NCI-H460 (cell line): ENCODE measurements at regions not wholly inside any gene's neighbourhood (a gene's known extent, or its start where the extent isn't known, plus 50 kb on each side); places are given as distances from the start of the nearest gene placed in this dataset.
"Not testable (repeated sequence)": the region's sequence is repeated elsewhere in the genome, so short reads cannot be mapped to it uniquely, and the experiment has no call there.

Source experiments
- DNase-seq: peaks from one replicate; pipeline ENCODE4 v3.0.0-alpha.2; 2016; ENCODE audit warnings: low read depth; ENCODE audit errors: extremely low read depth

DNA sequence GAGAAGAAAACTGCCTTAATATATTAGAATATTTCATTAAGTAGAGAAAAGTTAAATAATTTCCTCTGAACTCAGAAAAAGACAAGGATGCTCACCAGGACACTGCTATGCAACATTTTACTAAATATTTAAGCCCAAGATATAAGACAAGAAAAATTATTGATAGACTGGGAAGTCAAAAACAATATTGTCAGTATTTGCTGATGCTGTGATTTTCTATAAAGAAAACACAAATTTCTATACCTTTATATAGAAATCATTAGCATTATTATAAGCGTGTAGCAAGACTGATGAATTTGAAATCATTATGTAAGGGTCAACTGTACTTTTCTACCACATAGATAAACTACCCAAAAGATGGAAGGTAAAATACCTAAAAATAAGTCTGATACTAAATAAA lies 451.0 kb downstream of the RNF144A start:
- no peak for DNase-seq

GRCh38 chr2:7373156-7373555 lies 455.9 kb downstream of the RNF144A start:
- no peak for DNase-seq

GRCh38 chr2:7375901-7376300 lies 458.7 kb downstream of the RNF144A start:
- no peak for DNase-seq

DNA sequence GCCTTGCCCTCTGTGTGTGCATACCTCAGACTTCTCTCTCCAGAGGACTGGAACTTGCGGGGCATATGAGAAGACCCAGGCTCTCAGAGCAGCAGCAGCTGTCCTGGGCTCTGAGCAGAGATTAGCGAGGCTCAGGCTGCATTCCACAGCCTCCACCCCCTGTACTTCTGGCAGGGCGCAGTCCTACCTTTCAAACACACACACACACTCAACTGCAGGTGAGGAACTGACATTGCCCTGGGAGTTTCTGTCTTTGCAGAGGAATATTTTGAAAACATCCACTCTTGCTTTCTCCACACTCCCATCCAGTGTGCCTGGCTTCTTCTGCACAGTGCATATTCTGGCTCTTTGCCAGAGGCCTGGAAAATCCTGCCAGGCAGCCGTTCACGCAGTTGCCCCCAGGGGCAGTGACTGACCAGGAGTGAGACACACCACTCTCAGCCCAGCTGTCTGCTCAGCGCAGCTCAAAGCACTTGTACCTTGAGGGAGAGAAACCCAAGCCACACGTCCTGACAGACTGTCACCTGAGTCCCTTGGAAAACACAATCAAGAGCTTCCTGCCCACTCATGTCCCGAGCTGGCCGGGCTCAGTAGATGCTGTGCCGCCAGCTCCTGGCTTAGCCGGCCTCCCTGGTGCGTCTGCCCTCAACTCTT lies 460.8 kb downstream of the RNF144A start:
- no peak for DNase-seq

GRCh38 chr2:7378591-7378990 lies 461.4 kb downstream of the RNF144A start:
- no peak for DNase-seq

DNA sequence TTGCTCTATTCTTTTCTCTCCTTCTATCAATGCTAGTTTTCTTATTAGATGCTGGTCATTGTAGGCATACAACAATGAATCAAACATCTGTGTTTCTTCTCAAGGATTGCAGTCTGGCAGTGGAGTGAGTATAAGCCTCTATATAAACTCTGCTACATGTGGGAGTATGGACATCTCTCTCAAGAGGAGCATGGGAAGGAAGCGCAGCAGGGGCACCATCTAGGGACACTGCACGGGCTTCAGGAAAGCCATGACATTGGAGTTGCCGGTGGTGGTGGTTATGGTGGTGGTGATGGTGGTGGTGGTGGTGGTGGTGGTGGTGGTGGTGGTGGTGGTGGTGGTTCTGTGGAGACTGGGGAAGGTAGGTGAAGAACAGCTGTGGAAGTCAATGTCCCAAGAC lies 462.6 kb downstream of the RNF144A start:
- no peak for DNase-seq

DNA sequence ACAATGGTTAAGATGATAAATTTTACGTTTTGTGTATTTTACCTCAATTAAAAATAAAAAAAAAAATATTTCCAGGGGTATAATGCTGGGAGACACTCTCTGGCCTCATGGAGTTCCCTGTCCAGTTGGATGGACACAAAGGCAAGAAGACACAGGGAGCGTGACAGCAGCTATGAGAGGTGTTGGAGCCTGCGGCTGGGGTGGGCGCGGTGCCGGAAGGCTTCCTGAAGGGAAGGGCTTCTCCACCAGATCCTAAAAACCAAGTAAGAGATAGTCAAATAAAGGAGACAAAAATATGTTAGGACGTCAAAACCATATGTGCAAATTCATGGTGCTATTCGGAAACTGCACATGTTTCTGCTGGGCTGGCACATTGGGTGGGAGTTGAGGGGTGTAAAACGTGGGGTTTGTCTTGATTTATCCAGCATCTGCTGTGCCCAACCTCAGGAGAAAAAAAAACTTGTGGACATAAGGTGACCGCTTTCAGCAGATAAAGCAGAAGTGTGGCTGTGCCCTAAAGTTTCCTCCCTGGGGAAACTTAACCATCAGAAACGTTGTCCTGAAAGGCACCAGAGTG lies 467.6 kb downstream of the RNF144A start:
- no peak for DNase-seq

- DNase-seq: not testable (repeated sequence)
These were observed 473.1 kb downstream of the RNF144A start for GRCh38 chr2:7390311-7390710.

DNA sequence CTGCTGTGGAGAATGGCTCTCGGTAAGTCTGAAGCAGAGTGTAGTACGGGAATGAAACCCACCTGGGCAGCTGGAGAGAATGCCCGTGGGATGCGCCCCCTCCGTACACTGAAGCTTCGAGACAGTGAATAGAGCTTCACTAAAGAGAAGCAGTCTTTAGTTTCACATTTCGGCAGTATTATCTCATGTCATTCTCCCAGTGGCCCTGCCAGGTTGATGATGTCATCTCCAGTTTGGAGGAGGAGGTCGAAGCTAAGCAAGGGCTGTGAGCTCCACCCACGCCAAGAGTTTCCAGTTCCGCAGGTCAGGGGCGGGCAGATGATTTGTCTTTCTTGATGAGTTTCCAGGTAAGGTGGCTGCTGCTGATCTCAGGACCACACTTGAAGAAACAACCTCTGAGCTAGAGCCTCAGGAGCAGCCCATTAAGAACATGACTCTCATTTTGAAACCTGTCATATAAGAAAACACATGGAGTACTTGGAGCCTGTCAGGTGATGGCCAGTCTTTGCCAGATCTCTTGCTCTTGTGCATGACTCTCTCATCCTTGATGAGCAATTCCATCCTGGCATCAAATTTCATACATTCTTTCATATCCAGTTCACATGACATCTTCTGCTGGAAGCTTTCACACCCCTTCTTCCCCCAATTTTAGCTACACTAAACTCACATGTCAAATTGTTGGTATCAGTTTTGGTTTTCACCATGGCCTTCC lies 475.0 kb downstream of the RNF144A start:
- no peak for DNase-seq

- no peak for DNase-seq
These were observed 477.0 kb downstream of the RNF144A start for GRCh38 chr2:7394195-7394594.

- no peak for DNase-seq
These were observed 483.4 kb downstream of the RNF144A start for GRCh38 chr2:7400628-7401027.

DNA sequence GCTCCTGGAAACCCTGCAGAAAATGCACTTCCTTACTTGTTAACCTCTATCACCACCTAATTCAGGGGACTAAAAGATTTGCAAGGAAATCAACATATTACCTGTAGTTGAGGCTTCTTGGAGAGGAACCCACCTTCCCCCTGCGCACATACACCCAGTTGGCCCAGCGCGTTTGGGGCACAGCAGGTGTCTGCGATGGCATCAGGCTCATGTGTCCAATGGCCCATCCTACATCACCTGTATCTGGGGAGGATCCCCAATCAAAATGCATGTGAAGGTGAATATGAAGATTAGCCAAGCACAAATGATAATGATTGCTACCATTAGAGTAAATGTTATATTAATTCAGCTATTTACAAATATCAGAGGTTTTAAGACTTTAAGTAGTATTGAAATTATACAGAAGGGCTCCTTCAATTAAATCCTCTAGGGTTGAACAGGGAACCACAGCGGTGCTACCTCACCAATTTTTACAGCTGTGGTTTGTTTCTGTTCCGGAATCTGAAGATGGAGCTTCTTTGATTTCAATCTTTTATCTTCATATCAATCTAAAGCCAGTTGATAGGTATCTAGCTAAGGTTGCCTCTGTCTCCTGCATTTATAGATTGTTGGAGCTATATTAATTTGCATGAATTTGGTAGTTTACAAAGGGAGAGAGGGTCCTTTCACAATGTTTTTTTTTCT lies 486.0 kb downstream of the RNF144A start:
- DNase-seq: no peak

GRCh38 chr2:7405861-7406715 lies 488.9 kb downstream of the RNF144A start:
- no peak for DNase-seq

DNA sequence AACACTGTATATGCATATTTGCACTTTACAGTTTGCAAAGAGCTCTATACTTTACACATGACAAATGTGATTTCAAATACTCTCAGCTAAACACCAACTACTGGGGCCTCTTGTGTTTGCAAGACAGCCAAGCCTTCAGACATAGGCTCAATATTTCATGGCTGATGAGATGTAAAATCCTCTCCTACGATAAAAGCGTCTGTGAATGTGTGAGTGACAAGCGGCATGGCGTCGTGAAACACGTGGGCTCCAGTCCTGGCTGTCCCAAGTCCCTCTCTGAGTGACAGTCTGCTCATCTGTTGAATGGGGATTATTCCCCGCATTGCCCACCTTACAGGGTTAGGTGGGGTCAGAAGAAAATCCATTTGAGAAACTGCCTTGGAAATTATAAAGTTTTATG lies 489.8 kb downstream of the RNF144A start:
- DNase-seq: no peak

- no peak for DNase-seq
These were observed 490.9 kb downstream of the RNF144A start for GRCh38 chr2:7407906-7408680.

- DNase-seq: no peak
These were observed 494.5 kb downstream of the RNF144A start for GRCh38 chr2:7411691-7412090.

DNA sequence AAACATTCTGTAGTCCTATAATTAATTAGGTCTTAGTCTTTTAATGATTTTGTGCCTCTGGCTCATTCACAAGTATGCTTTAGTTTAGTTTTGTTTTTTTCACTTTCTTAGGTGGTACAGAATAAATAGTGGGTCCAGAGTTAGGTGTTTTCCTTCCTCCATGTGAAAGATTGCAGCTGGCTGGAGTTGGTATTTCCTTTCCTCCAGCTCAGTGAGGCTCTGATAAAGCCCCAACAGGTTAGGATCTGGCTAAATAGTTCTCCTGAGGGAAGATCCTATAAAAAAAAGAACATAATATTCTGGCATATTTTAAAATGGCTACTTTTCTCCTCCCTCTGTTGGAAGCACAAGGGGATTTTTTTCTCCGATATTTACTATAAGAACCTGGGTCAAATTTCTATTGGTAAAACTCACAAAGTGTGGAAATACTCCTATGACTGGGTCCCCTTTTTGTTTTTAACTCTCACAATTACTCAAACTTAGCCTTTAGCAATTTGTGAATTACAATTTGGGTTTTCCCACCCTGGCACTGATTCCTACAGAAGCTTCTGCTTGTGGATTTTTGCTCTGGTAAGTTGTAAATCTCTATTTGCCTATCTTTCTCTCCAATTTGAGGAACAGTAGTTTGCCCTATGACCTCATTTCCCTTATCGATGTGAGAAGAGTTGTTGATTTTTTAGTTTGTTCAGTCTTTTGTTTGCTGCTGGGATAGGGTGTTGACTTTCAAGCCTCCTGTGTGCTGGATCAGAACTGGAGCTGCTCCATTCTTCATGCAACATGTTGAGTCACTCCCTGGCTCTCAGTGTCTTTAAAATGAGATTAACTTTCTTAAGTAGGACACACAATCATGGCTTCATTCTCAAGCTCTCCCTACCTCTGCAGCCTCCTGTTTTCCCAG lies 500.9 kb downstream of the RNF144A start:
- DNase-seq: no peak

- no peak for DNase-seq
These were observed 502.0 kb downstream of the RNF144A start for GRCh38 chr2:7419186-7419585.

- DNase-seq: no peak
These were observed 502.7 kb downstream of the RNF144A start for GRCh38 chr2:7419814-7420311.
